Naive thymus-derived CD8-positive, alpha-beta T cell (primary cell): ENCODE measurements at regions not wholly inside any gene's neighbourhood (a gene's known extent, or its start where the extent isn't known, plus 50 kb on each side); places are given as distances from the start of the nearest gene placed in this dataset.
"Not testable (repeated sequence)": the region's sequence is repeated elsewhere in the genome, so short reads cannot be mapped to it uniquely, and the experiment has no call there.

Source experiments
- ATAC-seq, 2 donors: fragments of 150-1000 bp; cut with Tn5 transposase in 1 of 2; sonication (Bioruptor Pico), chemical (Tn5 transposase) in 1 of 2; 1 replicate in 1 of 2; 2 replicates in 1 of 2; pipeline ENCODE4 v1.10.0; 2021; ENCODE audit warnings: mild to moderate bottlenecking in 2 of 2, moderate library complexity in 2 of 2
- POLR2A ChIA-PET: fragments of 350-600 bp; sonication (Branson Sonifier 250); formaldehyde crosslinking; loops from one replicate; lab custom pipeline; 2021; ENCODE audit warnings: antibody characterized with exemption; lab: Charles Lee
- DNase-seq, 10 donors: peaks; one replicate each; pipeline versions ENCODE4 v3.0.0 to v3.0.0-alpha.2; 2020 to 2022
- H3K27ac Mint-ChIP-seq, 10 donors: one replicate each; pipeline ENCODE4 v1.8.0; 2020 to 2022; ENCODE audit warnings: mild to moderate bottlenecking in 10 of 10, mixed read lengths in 10 of 10, moderate library complexity in 4 of 10, inconsistent platforms in 1 of 10
- H3K27me3 Mint-ChIP-seq, 5 donors: one replicate each; pipeline ENCODE4 v1.8.0; 2021 to 2022; ENCODE audit warnings: mixed read lengths in 5 of 5
- H3K36me3 Mint-ChIP-seq, 3 donors: one replicate each; pipeline ENCODE4 v1.8.0; 2020 to 2022; ENCODE audit warnings: mixed read lengths in 3 of 3, mild to moderate bottlenecking in 2 of 3, inconsistent platforms in 1 of 3
- H3K4me1 Mint-ChIP-seq, 4 donors: one replicate each; pipeline ENCODE4 v1.8.0; 2021 to 2022; ENCODE audit warnings: mixed read lengths in 4 of 4
- H3K4me3 Mint-ChIP-seq, 10 donors: one replicate each; pipeline ENCODE4 v1.8.0; 2020 to 2022; ENCODE audit warnings: mild to moderate bottlenecking in 10 of 10, mixed read lengths in 10 of 10, moderate library complexity in 6 of 10, inconsistent platforms in 1 of 10
- H3K9me3 Mint-ChIP-seq, 9 donors: one replicate each; pipeline ENCODE4 v1.8.0; 2020 to 2022; ENCODE audit warnings: mixed read lengths in 9 of 9, mild to moderate bottlenecking in 3 of 9, inconsistent platforms in 1 of 9, moderate library complexity in 1 of 9

DNA sequence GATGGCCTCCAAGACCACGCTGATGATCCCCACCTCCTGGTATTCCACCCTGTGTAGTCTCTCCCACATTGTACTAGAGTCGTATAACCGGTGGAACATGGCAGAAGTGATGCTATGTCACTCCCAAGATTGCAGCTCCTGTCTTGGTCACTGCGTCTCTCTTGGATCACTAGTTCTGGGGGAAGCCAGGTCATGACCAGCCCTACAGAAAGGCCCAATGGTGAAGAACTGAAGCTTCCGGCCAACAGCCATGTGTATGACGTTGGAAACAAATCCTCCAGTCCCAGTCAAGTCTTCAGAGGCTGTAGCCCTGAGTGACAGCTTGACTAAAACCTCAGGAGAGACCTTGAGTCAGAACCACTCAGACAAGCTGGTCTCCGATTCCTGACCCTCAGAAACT, 61.9 kb upstream of the FNDC3B start:
- no peak overlapping the region for H3K27ac Mint-ChIP-seq
- peaks cover 2 to 21% (median 7%) of the 10 kb centered on the region in 4 donors for H3K4me1 Mint-ChIP-seq
- H3K4me3 Mint-ChIP-seq = no peak overlapping the region
- POLR2A ChIA-PET = no interaction called here
- H3K36me3 Mint-ChIP-seq = no peaks in the 10 kb centered on the region
- ATAC-seq (no peak), DNase-seq (no peak)
- peaks cover 0 to 2% (median 0%) of the 10 kb centered on the region in 5 donors for H3K27me3 Mint-ChIP-seq
- peaks cover 0 to 3% (median 0%) of the 10 kb centered on the region in 9 donors for H3K9me3 Mint-ChIP-seq

DNA sequence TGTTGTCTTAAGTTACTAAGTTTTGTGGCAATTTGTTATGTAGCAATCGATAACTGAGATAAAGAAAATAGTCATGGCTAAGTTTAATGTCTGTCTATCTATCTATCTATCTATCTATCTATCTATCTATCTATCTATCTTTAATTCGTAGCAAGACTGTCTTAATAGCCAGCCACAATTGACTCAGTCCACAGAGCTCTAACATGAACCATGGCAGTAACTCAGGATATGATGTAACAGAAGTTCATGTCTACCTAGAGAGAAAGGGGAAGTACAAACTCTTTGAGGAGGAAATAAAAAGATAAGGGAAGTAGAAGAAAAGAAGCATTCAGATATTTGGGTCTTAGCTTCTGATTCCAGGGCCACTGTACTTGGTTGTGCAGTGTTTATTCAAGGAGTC, 61.5 kb upstream of the FNDC3B start:
- no peak for DNase-seq
- no peak for ATAC-seq
- POLR2A ChIA-PET = no interaction called here
- peaks cover 0 to 2% (median 0%) of the 10 kb centered on the region in 5 donors for H3K27me3 Mint-ChIP-seq
- H3K36me3 Mint-ChIP-seq = no peaks in the 10 kb centered on the region
- H3K4me1 Mint-ChIP-seq = peaks cover 2 to 21% (median 7%) of the 10 kb centered on the region in 4 donors
- H3K9me3 Mint-ChIP-seq = peaks cover 0 to 3% (median 0%) of the 10 kb centered on the region in 9 donors
- H3K27ac Mint-ChIP-seq = no peak overlapping the region
- no peak overlapping the region for H3K4me3 Mint-ChIP-seq

DNA sequence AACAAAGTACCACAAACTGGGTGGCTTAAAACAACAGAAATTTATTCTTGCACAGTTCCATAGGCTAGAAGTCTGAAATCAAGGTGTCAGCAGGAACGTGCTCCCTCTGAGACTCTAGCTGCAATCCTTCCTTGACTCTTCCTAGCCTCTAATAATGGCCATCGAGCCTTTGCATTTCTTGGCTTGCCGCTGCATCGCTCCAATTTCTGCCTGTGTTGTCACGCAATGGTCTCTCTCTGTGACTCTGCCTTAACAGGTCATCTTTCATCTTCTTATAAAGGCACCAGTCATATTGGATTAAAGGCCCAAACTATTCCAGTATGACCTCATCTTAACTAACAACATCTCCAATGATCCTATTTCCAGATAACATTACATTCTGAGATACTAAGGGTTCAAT, 61.0 kb upstream of the FNDC3B start:
- POLR2A ChIA-PET = no interaction called here
- Mint-ChIP-seq H3K27me3 (peaks cover 0 to 1% (median 0%) of the 10 kb centered on the region in 5 donors), H3K4me3 (no peak overlapping the region), H3K4me1 (peaks cover 2 to 21% (median 7%) of the 10 kb centered on the region in 4 donors), H3K36me3 (no peaks in the 10 kb centered on the region), H3K27ac (no peak overlapping the region), H3K9me3 (peaks cover 0 to 3% (median 0%) of the 10 kb centered on the region in 9 donors)
- ATAC-seq = no peak
- DNase-seq = no peak

DNA sequence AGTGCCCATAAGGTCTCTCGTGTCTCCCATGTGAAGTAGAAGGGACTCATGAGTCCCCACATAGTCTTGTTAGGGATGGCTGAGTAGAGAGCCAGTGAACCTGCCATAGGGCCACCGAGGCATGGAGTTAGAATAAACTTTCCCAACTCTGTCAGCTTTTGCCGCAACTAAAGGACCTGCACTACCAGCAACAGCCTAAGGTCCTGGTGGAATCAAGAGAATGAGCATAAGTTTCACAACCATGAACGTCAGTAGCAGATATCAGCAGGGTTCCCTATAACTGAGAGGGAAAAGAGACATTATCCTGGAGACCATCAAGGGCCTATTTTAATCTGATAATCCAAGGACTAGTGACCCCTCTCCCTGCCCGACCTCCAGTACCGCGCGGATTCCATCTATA, 60.3 kb upstream of the FNDC3B start:
- POLR2A ChIA-PET = no interaction called here
- no peak overlapping the region for H3K27ac Mint-ChIP-seq
- peaks cover 0 to 3% (median 0%) of the 10 kb centered on the region in 9 donors for H3K9me3 Mint-ChIP-seq
- H3K27me3 Mint-ChIP-seq = no peaks in the 10 kb centered on the region
- H3K36me3 Mint-ChIP-seq = no peaks in the 10 kb centered on the region
- peaks cover 2 to 21% (median 7%) of the 10 kb centered on the region in 4 donors for H3K4me1 Mint-ChIP-seq
- no peak overlapping the region for H3K4me3 Mint-ChIP-seq
- DNase-seq (no peak), ATAC-seq (no peak)

DNA sequence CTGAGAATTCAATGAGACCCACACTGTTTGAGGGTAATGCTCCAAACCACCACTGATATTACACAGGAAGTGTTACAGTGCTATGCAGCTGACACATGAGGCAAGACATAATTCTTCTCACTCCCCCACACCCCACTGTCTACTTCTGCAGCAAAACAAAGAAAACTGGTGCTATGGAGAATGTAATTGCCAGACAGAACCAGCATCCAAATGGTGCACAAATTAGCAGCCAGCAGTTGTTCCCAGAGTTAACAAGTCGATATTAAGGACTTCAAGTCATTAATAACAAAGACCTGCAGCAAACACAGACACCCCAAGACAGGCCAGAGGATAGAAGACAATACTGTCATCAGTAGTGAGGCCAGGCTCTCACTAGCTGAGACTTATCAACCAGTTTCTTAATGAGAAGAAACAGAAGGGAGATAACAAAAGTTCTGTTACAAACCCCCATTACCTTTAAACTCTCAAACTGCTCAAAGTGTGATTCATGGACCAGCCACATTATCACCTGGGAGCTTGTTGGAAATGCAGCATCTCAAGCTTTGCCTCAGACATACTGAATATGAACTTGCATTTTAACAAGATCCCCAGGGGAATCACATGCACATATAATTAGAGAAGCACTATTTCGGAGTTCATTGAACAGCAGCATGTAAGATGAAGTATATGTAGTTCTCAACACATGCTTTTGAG, 58.7 kb upstream of the FNDC3B start:
- POLR2A ChIA-PET = no interaction called here
- peak; percentile 39 to 77 for ATAC-seq
- H3K27me3 Mint-ChIP-seq = peaks cover 0 to 5% (median 0%) of the 10 kb centered on the region in 5 donors
- peaks cover 2 to 21% (median 7%) of the 10 kb centered on the region in 4 donors for H3K4me1 Mint-ChIP-seq
- no peaks in the 10 kb centered on the region for H3K36me3 Mint-ChIP-seq
- H3K27ac Mint-ChIP-seq = peak overlapping the region in 3 of 10 donors; percentile 3 to 59 (median 22)
- no peak overlapping the region for H3K4me3 Mint-ChIP-seq
- peak in 2 of 10 donors; percentile 4 to 5 for DNase-seq
- peaks cover 0 to 3% (median 0%) of the 10 kb centered on the region in 9 donors for H3K9me3 Mint-ChIP-seq

DNA sequence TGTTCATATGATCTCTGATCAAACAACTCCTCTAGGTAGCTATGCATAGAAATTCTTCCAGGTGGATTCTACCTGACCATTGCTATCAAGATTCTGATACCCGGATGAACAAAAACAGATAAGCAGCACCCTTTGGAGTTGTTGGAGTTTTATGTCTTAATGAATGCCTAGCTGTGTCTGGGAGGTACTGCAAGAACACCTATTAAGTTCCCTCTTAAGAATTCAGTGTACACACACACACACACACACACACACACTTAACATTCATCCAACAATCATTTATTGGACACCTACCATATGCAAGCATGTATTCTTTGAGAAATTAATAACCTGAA, 58.1 kb upstream of the FNDC3B start:
- ATAC-seq (no peak), DNase-seq (no peak)
- H3K36me3 Mint-ChIP-seq = no peaks in the 10 kb centered on the region
- peaks cover 0 to 3% (median 0%) of the 10 kb centered on the region in 9 donors for H3K9me3 Mint-ChIP-seq
- H3K4me1 Mint-ChIP-seq = peaks cover 2 to 23% (median 8%) of the 10 kb centered on the region in 4 donors
- H3K4me3 Mint-ChIP-seq = no peak overlapping the region
- peaks cover 0 to 5% (median 0%) of the 10 kb centered on the region in 5 donors for H3K27me3 Mint-ChIP-seq
- no peak overlapping the region for H3K27ac Mint-ChIP-seq
- POLR2A ChIA-PET = no interaction called here

DNA sequence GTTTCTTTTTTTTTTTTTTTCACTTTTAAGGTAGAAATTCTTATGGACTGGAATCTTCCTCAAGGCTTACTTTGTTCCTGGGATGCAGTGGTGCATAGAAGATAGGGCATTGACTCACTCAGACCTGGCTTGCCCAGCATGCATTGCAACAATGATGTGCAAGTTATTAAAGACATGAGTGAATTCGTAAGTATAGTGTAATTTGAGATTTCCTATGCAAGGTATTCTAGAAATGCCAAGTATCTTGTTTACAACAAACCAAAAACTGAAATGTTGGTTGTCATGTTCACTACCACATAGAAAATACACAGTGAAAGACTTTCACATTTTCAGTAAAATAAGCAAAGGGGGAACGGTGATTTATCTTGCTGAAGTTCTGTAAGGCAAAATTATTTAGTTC, 56.5 kb upstream of the FNDC3B start:
- Mint-ChIP-seq H3K9me3 (peaks cover 0 to 3% (median 0%) of the 10 kb centered on the region in 9 donors), H3K36me3 (no peaks in the 10 kb centered on the region), H3K27me3 (peaks cover 0 to 5% (median 0%) of the 10 kb centered on the region in 5 donors), H3K4me1 (peaks cover 2 to 24% (median 9%) of the 10 kb centered on the region in 4 donors), H3K4me3 (no peak overlapping the region), H3K27ac (no peak overlapping the region)
- POLR2A ChIA-PET = no interaction called here
- DNase-seq (no peak), ATAC-seq (no peak)

DNA sequence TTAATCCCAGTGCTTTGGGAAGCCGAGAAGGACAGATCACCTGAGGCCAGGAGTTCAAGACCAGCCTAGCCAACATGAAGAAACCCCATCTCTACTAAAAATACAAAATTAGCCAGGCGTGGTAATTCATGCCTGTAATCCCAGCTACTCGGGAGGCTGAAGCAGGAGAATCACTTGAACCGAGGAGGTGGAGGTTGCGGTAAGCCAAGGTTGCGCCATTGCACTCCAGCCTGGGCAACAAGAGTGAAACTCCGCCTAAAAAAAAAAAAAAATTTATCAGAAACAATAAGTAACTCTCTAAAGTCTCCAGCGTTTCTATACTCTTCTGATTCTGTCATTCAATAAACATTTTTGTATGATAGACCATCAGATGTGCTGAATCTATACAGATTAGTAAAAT, 55.7 kb upstream of the FNDC3B start:
- H3K36me3 Mint-ChIP-seq, H3K9me3 Mint-ChIP-seq, H3K27me3 Mint-ChIP-seq, ATAC-seq, POLR2A ChIA-PET, H3K27ac Mint-ChIP-seq, DNase-seq, H3K4me3 Mint-ChIP-seq: not testable (repeated sequence)
- peaks cover 2 to 22% (median 9%) of the 10 kb centered on the region in 4 donors for H3K4me1 Mint-ChIP-seq

DNA sequence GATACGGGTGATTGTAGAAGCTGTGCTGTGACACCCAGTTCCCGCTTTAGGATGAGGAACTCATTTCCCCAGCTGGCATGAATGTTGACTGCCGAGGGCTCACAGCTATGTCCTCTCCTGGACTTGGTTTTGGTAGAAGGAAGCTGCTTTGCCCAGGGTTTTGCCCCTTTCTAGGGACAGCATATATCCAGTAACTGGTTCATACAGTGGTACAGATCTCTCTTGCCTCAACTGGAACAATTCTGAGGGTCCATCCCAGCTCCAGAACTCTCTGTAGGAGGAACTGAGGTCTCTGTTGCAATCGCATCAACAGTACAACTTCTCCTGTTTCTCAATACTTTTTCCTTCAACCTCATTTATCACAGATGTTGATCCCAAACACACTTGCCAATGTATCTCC, 54.5 kb upstream of the FNDC3B start:
- Mint-ChIP-seq H3K4me1 (peaks cover 2 to 20% (median 9%) of the 10 kb centered on the region in 4 donors), H3K9me3 (no peaks in the 10 kb centered on the region), H3K36me3 (no peaks in the 10 kb centered on the region), H3K4me3 (no peak overlapping the region), H3K27me3 (peaks cover 0 to 5% (median 0%) of the 10 kb centered on the region in 5 donors), H3K27ac (no peak overlapping the region)
- POLR2A ChIA-PET = no interaction called here
- ATAC-seq = no peak
- no peak for DNase-seq

DNA sequence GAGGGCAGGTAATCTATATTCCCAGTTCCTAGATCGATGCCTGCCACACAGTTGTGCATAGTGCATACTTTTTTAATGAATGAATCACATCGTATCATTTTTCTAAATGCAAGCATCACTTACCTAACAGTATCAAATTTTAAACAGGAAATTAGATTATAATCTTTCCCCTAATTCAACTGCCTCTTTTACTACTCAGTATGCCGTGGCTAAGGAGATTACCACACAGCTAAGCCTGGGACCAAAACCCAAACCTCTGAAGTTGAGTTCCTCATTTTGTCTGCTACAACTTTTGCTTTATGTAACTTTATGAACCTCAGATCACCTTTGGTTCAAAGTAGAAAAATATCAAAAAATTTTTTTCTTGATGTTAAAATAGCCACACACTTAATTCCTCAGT, 53.2 kb upstream of the FNDC3B start:
- POLR2A ChIA-PET = no interaction called here
- Mint-ChIP-seq H3K27me3 (peaks cover 0 to 9% (median 3%) of the 10 kb centered on the region in 5 donors), H3K4me3 (no peak overlapping the region), H3K4me1 (peaks cover 0 to 9% (median 1%) of the 10 kb centered on the region in 4 donors), H3K9me3 (no peaks in the 10 kb centered on the region), H3K36me3 (no peaks in the 10 kb centered on the region), H3K27ac (no peak overlapping the region)
- ATAC-seq = no peak
- no peak for DNase-seq

DNA sequence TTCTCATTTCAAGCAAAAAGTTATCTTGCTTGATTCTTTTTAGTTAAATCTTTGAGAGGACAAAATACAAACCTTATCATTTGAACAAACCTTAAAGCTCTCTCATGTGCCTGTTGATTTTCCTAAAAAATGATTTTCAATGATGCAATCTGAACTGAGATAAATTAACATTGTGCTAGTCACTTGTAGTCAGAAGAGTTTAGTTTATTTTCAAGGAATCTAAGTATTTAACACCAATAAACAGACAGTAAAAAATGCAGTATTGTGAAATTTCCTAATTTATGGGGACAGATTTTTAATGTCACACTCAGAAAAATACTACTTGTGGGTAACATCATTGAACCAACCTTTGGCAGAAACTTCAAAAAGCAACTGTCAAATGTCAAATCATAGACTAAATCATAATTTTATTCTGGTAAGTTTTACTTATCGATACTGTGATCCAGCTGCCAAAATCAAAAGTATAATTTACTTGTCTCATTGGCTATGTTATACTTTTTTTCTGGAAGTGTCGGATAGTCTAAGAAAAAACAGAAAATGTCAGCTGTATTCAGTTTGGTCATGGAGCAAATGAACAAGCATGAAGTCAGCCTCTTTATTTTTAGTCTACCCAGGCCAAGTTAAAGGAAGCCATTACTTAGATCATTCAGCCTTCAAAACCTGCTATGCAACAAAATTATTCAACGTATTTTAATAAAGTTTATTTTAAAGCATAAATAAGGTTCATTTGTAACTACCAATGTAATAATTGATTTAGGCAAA, 52.4 kb upstream of the FNDC3B start:
- H3K4me3 Mint-ChIP-seq = no peak overlapping the region
- no peaks in the 10 kb centered on the region for H3K9me3 Mint-ChIP-seq
- no peaks in the 10 kb centered on the region for H3K36me3 Mint-ChIP-seq
- no peak for ATAC-seq
- H3K27ac Mint-ChIP-seq = no peak overlapping the region
- H3K4me1 Mint-ChIP-seq = peaks cover 0 to 6% (median 1%) of the 10 kb centered on the region in 4 donors
- POLR2A ChIA-PET = no interaction called here
- H3K27me3 Mint-ChIP-seq = peaks cover 0 to 9% (median 3%) of the 10 kb centered on the region in 5 donors
- DNase-seq = no peak
